Right lobe of liver (tissue), 4 donors: ENCODE measurements at regions not wholly inside any gene's neighbourhood (a gene's known extent, or its start where the extent isn't known, plus 50 kb on each side); places are given as distances from the start of the nearest gene placed in this dataset.

Experiments used
- POLR2A ChIP-seq: fragments of 450-650 bp; IDR thresholded peaks from one replicate; pipeline ENCODE4 v1.6.1; 2017; ENCODE audit warnings: antibody characterized with exemption, mild to moderate bottlenecking
- TF ChIP-seq, protein P1 (sequence below), 4 donors: fragments of 200-600 bp in 3 of 4; fragments of 450-650 bp in 1 of 4; IDR thresholded peaks; one replicate each; pipeline versions ENCODE4 v1.5.1 to v1.8.0; 2016 to 2022; ENCODE audit warnings: antibody characterized with exemption in 4 of 4, mild to moderate bottlenecking in 2 of 4
- donor health status: DM: no; HTN: no; CAD: no.
- donor health status: DM: no; HTN: no; CAD: no.
- donor health status: DM: no; HTN: yes; CAD: no.

DNA sequence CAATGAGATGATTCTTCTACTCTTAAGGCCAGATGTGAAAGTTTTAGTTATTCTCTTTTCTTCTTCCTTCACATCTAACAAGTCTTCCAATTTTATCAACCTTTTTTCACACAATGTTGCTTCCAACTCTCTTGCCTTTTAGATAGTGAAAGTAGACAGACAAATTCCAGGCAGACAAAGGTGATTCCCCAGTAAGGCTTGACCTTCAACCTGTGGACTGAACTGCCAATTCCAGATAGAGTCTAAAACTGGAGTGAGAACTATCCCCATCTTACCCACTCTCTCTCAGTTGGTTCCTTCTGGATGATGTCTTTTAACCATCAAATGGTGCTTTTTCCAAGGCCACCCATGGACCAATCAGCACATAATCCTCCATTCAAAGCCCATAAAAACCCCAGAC is 159.0 kb downstream of the NSUN3 start:
- TF ChIP-seq, protein P1, sequence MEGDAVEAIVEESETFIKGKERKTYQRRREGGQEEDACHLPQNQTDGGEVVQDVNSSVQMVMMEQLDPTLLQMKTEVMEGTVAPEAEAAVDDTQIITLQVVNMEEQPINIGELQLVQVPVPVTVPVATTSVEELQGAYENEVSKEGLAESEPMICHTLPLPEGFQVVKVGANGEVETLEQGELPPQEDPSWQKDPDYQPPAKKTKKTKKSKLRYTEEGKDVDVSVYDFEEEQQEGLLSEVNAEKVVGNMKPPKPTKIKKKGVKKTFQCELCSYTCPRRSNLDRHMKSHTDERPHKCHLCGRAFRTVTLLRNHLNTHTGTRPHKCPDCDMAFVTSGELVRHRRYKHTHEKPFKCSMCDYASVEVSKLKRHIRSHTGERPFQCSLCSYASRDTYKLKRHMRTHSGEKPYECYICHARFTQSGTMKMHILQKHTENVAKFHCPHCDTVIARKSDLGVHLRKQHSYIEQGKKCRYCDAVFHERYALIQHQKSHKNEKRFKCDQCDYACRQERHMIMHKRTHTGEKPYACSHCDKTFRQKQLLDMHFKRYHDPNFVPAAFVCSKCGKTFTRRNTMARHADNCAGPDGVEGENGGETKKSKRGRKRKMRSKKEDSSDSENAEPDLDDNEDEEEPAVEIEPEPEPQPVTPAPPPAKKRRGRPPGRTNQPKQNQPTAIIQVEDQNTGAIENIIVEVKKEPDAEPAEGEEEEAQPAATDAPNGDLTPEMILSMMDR (IDR thresholded peaks at IDR 0.05) = no peak
- no peak for TF ChIP-seq POLR2A
